Superior temporal gyrus (tissue), 1 donor: ENCODE measurements at regions not wholly inside any gene's neighbourhood (a gene's known extent, or its start where the extent isn't known, plus 50 kb on each side); places are given as distances from the start of the nearest gene placed in this dataset.
"Not testable (repeated sequence)": the region's sequence is repeated elsewhere in the genome, so short reads cannot be mapped to it uniquely, and the experiment has no call there.

Experiments
- DNase-seq: peaks from one replicate; pipeline ENCODE4 v3.0.0-alpha.2; 2016; ENCODE audit errors: extremely low spot score

- DNase-seq, result no peak
Observed at GRCh38 chr18:55737781-55738468, 149.9 kb upstream of the TCF4 start.

GRCh38 chr18:55737266-55737665 is 149.3 kb upstream of the TCF4 start:
- DNase-seq, result no peak

GRCh38 chr18:55735969-55736368 is 148.0 kb upstream of the TCF4 start:
- DNase-seq, result no peak

- peak; percentile 46 for DNase-seq
Observed at GRCh38 chr18:55735199-55735855, 147.3 kb upstream of the TCF4 start.

- DNase-seq, result no peak
Observed at GRCh38 chr18:55732227-55733106, 144.5 kb upstream of the TCF4 start.

GRCh38 chr18:55731594-55732042 is 143.6 kb upstream of the TCF4 start:
- DNase-seq, result no peak

- DNase-seq, result not testable (repeated sequence)
Observed at GRCh38 chr18:55721006-55721405, 133.0 kb upstream of the TCF4 start.

GRCh38 chr18:55713707-55714106 is 125.7 kb upstream of the TCF4 start:
- DNase-seq, result no peak

GRCh38 chr18:55706898-55707297 is 118.9 kb upstream of the TCF4 start:
- no peak for DNase-seq

GRCh38 chr18:55699233-55699765 is 111.3 kb upstream of the TCF4 start:
- DNase-seq, result no peak

GRCh38 chr18:55696811-55697210 is 108.8 kb upstream of the TCF4 start:
- DNase-seq, result no peak

- DNase-seq, result no peak
Observed at GRCh38 chr18:55695091-55695490, 107.1 kb upstream of the TCF4 start.

- no peak for DNase-seq
Observed at GRCh38 chr18:55694291-55694690, 106.3 kb upstream of the TCF4 start.

GRCh38 chr18:55688030-55688429 is 100.0 kb upstream of the TCF4 start:
- DNase-seq, result no peak

- DNase-seq, result no peak
Observed at GRCh38 chr18:55687106-55687505, 99.1 kb upstream of the TCF4 start.

GRCh38 chr18:55685638-55686037 is 97.6 kb upstream of the TCF4 start:
- DNase-seq, result no peak

- peak; percentile 32 for DNase-seq
Observed at GRCh38 chr18:55672574-55673361, 84.8 kb upstream of the TCF4 start.

- no peak for DNase-seq
Observed at GRCh38 chr18:55665506-55665905, 77.5 kb upstream of the TCF4 start.

GRCh38 chr18:55664758-55665400 is 76.9 kb upstream of the TCF4 start:
- not testable (repeated sequence) for DNase-seq

- no peak for DNase-seq
Observed at GRCh38 chr18:55663891-55664290, 75.9 kb upstream of the TCF4 start.

GRCh38 chr18:55658598-55658997 is 70.6 kb upstream of the TCF4 start:
- no peak for DNase-seq
